A204.1 (cell line): ENCODE measurements at regions not wholly inside any gene's neighbourhood (a gene's known extent, or its start where the extent isn't known, plus 50 kb on each side); places are given as distances from the start of the nearest gene placed in this dataset.

Source experiments
- FAIRE-seq: peaks from 2 replicates; lab custom pipeline; 2012; peaks lifted over from hg19 to GRCh38; lab: Jason Lieb, UNC

- no peak for FAIRE-seq
Measured at GRCh38 chr21:35893156-35893555, 167.2 kb downstream of the SETD4 start.

- FAIRE-seq: no peak
Measured at GRCh38 chr21:35886887-35887286, 173.4 kb downstream of the SETD4 start.

DNA sequence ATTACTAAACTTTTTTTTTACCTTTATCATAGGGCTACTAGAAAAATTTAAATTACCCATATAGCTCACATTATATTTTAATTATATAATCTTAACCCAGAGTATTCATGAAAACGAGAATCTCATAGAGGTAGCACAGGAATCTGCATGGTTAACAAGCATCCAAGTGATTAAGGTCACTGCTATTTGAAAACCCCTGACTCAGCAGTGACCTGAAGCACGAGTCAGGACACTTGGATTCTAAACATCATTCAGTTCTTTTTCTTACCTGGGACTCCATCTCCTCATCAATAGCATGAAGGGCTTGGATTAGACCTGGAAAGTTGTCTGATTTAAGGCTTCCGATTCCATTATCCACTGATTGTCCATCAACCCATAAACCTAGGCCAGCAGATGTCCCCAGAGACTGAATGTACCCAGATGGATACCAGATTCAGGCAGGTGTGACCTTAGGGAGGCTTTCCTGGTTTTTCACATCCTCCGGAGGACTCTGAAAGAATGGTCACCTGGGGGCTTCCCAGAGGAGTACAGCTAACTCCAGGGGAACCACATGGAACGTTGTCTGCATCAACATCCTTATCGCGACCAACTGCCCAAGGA is 174.3 kb downstream of the SETD4 start:
- no peak for FAIRE-seq

- no peak for FAIRE-seq
Measured at GRCh38 chr21:35882791-35883240, 177.5 kb downstream of the SETD4 start.

DNA sequence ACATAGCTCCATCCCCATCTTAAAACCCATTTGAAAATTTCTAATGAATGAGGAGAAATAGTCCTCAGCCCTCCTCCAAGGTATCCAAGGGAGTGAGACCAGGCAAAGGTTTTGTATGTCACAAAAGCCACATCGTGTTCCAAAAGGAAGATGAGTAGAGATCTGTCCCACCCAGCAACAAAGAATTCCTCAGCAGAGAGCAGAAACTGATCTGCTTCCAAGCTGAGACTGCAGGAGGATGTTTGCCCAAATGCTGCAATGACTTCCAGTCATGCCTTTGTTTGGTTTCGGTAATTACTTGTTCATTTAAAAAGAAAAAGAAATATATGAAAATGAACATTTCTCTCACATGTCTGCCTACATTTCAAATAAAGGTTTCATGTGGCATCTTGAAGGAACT is 186.9 kb downstream of the SETD4 start:
- FAIRE-seq: no peak

DNA sequence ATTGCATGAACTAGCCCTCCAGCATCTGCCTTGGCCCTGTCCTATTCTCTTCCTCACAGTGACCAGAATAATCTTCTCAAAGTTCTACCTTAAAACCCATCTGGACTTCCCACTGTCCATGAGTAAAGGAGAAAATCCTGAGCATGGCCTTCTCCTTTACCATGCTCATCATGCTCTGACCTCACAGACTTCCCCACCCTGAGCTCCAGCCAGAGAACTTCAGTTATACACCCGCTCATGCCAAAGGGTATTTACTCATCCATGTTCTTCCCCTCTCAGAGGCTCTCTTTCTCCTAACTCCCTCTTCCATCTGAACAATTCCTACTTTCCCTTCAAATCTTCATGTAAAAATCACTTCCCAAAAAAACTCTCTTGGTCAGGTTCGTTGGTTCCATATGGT is 188.4 kb downstream of the SETD4 start:
- no peak for FAIRE-seq

DNA sequence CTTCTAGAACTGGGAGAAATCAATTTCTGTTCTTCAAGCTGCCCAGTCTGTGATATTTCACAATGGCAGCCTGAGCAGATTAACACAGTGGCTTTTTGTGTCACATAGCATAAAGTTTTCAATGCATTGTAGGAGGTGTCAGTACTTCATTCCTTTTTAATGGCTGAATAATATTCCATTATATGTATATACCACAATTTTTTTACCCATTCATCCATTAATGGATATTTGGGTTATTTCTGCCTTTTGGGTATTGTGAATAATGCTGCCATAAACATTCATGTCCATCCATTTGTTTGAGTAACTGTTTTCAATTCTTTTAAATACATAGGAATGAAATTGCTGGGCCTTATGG is 191.5 kb downstream of the SETD4 start:
- FAIRE-seq: no peak

GRCh38 chr21:35868005-35868868 is 192.1 kb downstream of the SETD4 start:
- no peak for FAIRE-seq

DNA sequence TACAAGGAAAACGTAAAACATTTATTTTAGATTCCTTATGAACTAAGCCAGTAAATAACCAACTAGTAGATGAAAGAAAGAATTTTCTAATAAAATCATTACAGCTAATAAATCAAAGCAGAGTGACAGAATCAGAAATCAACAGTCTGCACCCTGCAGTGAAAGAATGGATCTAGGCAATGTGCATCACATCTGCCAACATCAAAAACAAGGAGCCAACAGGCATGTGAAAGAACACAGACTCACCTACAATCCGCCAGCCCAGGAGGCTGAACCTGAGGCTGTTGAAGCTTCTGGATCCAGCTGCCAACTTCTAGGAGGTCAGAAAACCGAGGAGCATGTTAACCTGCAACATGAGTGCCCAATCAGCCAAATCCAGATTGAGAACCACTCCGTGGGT is 196.3 kb downstream of the SETD4 start:
- FAIRE-seq: no peak

- FAIRE-seq: no peak
Measured at GRCh38 chr21:35862969-35863368, 197.4 kb downstream of the SETD4 start.

GRCh38 chr21:35861661-35862060 is 198.7 kb downstream of the SETD4 start:
- FAIRE-seq: no peak

DNA sequence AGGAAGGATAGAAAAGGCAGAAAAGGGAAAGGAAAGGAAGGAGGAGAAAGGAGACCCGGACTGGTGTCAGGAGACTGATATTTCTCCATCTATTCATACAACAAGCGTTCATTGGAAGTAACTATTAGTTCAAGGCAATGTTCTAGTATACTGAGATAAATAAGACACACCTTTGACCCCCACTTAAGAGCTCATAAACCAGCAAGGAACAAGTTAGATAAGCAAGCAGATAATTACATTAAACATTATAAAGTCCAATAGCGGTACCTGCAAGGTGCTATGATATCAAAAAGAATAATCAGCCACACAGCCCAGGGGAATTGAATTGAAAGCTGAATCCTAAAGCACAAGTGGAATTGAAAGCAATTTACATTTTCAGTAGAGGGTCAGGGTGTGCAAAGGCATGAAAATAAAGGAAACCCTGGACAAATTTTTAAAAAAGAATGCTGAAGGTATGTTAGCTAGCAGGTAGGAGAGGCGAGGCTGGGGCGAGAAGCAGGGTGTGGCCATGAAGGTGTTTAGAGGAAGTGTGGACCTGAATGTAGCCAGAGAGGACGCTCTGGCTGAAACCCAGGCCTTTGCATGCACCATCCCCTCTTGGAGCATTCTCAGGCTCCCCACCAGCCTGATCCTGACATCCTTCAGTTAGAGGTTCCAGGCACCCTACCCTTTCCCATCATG is 200.0 kb downstream of the SETD4 start:
- FAIRE-seq: no peak

- FAIRE-seq: no peak
Measured at GRCh38 chr21:35859677-35860076, 200.6 kb downstream of the SETD4 start.

- FAIRE-seq: no peak
Measured at GRCh38 chr21:35857095-35857494, 203.2 kb downstream of the SETD4 start.

DNA sequence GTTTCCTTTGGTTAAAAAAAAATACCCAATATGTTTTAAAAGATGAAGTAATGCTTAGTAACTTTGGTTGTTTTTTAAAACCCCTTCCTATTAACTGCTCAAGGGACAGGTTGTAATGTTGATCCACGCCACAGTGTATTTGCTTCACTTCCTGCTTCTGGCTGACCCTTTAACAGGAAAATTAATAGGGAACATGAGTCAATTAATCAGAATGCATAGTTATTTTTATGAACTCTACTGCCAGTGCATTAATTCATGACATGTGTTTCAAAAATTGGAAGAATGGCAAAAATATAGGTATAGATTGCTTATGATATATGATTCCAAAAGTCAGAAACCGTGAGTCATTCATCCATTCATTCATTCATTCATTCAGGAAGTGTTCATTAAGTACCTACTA is 204.8 kb downstream of the SETD4 start:
- no peak for FAIRE-seq

DNA sequence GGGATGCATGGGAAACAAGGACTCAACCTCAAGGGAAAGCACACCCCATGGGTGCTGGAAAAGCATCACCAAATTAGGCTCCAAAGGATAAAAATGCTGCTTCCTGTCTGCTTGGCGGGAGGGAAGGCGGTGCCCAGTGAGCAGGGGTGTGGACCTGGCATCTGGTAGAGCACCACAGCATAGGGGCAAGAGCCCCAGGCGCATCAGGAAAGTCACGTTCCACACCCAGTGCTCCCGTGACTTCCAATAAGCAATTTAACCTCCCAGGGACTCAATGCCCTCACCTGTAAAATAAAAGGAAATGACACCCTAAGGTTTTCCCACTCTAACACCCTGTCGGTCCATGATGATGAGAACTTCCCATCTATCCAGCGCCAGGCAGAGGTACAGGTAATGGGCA is 206.0 kb downstream of the SETD4 start:
- FAIRE-seq: no peak

DNA sequence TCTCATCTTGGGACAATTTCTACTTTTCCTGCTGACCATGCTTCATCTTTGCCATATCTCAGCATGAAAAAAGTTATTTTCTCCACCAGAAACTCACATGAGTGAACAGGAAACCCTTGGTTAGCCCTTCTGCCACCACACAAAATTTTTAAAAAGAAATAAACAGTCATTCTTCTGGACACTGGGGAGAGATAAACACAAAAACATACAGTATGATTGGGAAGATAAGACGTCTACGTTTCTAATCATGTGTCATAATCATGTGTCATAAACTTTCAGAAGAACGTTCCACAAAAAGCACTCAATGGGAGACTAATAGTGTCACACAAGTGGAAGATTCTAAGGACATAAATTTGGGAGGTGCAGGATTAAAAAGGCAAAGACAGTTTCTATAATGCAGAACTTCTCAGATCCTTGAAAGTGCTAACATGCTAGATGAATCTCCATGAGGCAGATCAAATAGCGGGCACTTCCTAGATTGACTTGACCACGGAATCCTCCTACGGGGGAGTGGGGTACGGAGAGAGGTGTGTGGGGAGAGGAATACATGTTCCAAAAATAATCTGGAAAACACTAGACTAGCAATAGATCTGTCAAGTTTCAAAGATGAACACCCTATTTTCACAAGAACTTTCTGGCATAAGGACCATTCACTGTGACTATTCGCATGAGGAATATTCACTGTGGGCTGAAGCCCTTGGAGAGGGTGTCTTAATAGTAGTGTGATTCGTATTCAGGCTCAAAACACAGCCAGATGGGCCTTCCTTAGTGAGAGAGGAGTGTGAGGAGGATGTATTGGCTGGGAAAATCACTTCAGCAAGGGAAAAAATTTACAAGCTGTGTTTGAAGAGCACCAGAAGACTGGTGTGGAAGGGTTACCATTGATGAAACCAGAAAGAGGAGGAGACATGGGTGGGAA is 206.7 kb downstream of the SETD4 start:
- no peak for FAIRE-seq

DNA sequence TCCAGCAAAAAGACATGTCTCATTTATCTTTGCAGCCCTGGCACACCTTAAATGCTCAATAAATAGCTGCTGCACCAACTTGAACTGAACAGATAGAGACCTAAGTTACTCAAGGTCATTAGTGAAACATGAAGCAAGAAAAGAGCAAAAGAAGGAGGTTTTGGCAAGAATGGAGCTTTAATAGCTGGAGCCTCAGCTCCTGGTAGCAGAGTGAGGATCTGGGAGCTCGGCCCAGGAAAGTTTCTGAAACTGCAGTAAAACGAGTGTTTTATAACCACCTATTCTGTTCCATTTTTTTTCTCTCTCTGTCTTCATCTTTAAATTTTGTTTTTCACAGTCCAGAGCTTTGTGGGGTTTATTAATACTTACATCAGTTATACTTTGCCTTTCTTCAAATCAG is 207.5 kb downstream of the SETD4 start:
- FAIRE-seq: no peak

GRCh38 chr21:35850542-35851103 is 209.7 kb downstream of the SETD4 start:
- FAIRE-seq: no peak

GRCh38 chr21:35850029-35850428 is 210.3 kb downstream of the SETD4 start:
- FAIRE-seq: no peak

GRCh38 chr21:35849144-35849543 is 211.2 kb downstream of the SETD4 start:
- no peak for FAIRE-seq
